ENCODE measurements at regions not wholly inside any gene's neighbourhood (a gene's known extent, or its start where the extent isn't known, plus 50 kb on each side); places are given as distances from the start of the nearest gene placed in this dataset.

DNA sequence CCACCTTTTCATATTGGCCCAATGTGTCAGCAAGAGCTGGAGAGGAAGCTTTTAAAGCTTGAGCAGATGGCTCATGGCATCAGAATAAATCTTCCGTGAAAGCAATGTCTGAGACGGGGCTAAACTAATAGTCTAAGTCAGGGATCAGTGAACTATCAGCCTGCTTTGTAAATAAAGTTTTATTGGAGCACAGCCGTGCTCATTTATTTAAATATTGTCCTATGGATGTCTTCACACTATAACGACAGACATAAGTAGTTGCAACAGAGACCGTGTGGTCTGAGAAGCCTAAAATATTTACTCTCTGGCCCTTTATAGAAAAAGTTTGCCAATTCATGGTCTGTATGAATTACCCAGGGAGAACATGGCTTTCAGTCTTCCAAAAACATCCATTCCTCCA, 85.6 kb upstream of the SLC44A1 start:
- DNase-seq = no peak
- Histone ChIP-seq H3K4me3 (ENCODE audit: low read depth, low read length) (no peak overlapping the region), H3K4me1 (no peaks in the 10 kb centered on the region), H3K9me3 (no peaks in the 10 kb centered on the region), H3K36me3 (no peaks in the 10 kb centered on the region), H3K27me3 (no peaks in the 10 kb centered on the region)
- TF ChIP-seq, protein P1, sequence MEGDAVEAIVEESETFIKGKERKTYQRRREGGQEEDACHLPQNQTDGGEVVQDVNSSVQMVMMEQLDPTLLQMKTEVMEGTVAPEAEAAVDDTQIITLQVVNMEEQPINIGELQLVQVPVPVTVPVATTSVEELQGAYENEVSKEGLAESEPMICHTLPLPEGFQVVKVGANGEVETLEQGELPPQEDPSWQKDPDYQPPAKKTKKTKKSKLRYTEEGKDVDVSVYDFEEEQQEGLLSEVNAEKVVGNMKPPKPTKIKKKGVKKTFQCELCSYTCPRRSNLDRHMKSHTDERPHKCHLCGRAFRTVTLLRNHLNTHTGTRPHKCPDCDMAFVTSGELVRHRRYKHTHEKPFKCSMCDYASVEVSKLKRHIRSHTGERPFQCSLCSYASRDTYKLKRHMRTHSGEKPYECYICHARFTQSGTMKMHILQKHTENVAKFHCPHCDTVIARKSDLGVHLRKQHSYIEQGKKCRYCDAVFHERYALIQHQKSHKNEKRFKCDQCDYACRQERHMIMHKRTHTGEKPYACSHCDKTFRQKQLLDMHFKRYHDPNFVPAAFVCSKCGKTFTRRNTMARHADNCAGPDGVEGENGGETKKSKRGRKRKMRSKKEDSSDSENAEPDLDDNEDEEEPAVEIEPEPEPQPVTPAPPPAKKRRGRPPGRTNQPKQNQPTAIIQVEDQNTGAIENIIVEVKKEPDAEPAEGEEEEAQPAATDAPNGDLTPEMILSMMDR (IDR thresholded peaks at IDR 0.05; ENCODE audit: low read depth, low read length) = no peak

DNA sequence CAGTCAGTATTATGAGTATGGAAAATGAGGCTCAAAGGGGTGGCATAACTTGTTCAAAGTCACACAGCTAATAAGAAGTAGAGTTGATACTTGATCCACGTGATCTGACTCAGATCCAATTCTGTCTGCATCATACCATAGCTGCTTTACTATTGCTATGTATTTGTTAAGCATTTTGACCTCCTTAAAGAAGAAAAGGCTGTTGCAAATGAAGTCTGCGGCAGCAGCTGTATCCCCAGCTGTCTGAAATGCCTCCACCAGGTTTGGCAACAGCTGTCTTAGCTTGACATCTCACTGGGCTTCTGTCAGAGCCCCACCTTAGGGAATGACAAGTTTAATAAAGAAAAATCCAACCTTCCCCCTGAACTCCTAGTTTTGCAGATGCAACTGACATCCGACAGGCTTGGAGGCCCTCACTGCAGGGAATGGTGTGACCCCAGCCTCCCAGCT, 75.6 kb upstream of the SLC44A1 start:
- no peak overlapping the region for H3K4me3 ChIP-seq (ENCODE audit: low read depth, low read length)

GRCh38 chr9:105171076-105171475, 73.4 kb upstream of the SLC44A1 start:
- TF ChIP-seq, protein P1 (IDR thresholded peaks at IDR 0.05; ENCODE audit: low read depth, low read length) = no peak
- H3K9me3 ChIP-seq = no peaks in the 10 kb centered on the region
- DNase-seq = no peak

More for the DNA sequence above, 75.6 kb upstream of the SLC44A1 start:
- no peak for DNase-seq
- Histone ChIP-seq H3K4me1 (no peaks in the 10 kb centered on the region), H3K9me3 (no peaks in the 10 kb centered on the region), H3K27me3 (0 out of 2 replicates have a peak, but pooled peaks cover 2% of the 10 kb centered on the region), H3K36me3 (no peaks in the 10 kb centered on the region)
- TF ChIP-seq, protein P1 (IDR thresholded peaks at IDR 0.05; ENCODE audit: low read depth, low read length) = no peak

GRCh38 chr9:105171589-105171988, 72.9 kb upstream of the SLC44A1 start:
- no peak overlapping the region for H3K4me3 ChIP-seq (ENCODE audit: low read depth, low read length)
- 0 out of 2 replicates have a peak, but pooled peaks cover 4% of the 10 kb centered on the region for H3K27me3 ChIP-seq
- TF ChIP-seq, protein P1 (IDR thresholded peaks at IDR 0.05; ENCODE audit: low read depth, low read length) = no peak
- no peak for DNase-seq
- no peaks in the 10 kb centered on the region for H3K9me3 ChIP-seq
- no peaks in the 10 kb centered on the region for H3K4me1 ChIP-seq
- H3K36me3 ChIP-seq = no peaks in the 10 kb centered on the region

More at GRCh38 chr9:105171076-105171475, 73.4 kb upstream of the SLC44A1 start:
- no peaks in the 10 kb centered on the region for H3K36me3 ChIP-seq
- H3K27me3 ChIP-seq = 0 out of 2 replicates have a peak, but pooled peaks cover 4% of the 10 kb centered on the region
- no peaks in the 10 kb centered on the region for H3K4me1 ChIP-seq
- no peak overlapping the region for H3K4me3 ChIP-seq (ENCODE audit: low read depth, low read length)

DNA sequence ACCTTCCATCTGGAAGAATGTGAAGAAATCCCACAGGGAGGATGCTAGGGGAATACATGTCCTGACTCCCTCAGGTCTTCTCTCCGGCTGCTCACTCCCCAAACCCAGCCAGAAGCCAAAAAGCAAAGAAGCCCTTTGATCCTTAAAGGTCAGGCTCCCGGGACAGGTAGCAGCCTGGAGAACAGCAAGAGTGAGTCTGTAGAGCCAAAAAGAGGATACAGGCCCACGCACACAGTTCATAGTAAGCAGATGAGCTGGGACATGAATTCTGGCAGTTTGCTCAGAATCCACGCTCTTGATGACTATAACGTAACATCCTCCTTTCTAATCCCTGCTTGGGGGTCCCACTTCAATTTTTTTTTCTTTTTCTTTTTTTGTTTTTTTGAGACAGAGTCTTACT, 72.0 kb upstream of the SLC44A1 start:
- DNase-seq = no peak
- Histone ChIP-seq H3K4me1 (no peaks in the 10 kb centered on the region), H3K36me3 (no peaks in the 10 kb centered on the region), H3K9me3 (no peaks in the 10 kb centered on the region), H3K4me3 (ENCODE audit: low read depth, low read length) (no peak overlapping the region), H3K27me3 (0 out of 2 replicates have a peak, but pooled peaks cover 4% of the 10 kb centered on the region)
- TF ChIP-seq, protein P1 (IDR thresholded peaks at IDR 0.05; ENCODE audit: low read depth, low read length) = no peak

DNA sequence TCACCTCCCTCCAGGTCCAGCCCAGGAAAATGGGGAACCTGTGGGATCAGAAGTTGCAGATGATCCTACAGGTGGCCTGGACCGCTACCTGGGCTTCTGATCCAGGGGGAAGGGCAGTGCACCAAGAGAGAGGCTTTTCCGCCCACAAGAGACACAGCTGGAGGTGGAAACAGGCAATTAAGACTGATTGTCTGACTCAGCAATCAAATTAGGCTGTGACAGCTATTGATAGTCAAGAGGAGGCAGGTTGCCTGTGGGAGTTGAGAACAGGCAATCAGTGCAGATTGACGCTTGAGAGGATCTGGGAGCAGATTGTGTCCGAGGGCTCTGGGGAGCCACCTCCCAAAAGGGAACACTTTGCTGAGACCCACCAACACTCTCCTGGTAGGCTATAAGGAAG, 71.1 kb upstream of the SLC44A1 start:
- Histone ChIP-seq H3K4me3 (ENCODE audit: low read depth, low read length) (no peak overlapping the region), H3K4me1 (no peaks in the 10 kb centered on the region), H3K9me3 (no peaks in the 10 kb centered on the region), H3K27me3 (0 out of 2 replicates have a peak, but pooled peaks cover 4% of the 10 kb centered on the region), H3K36me3 (no peaks in the 10 kb centered on the region)
- no peak for DNase-seq
- TF ChIP-seq, protein P1 (IDR thresholded peaks at IDR 0.05; ENCODE audit: low read depth, low read length) = no peak
